ENCODE measurements at regions not wholly inside any gene's neighbourhood (a gene's known extent, or its start where the extent isn't known, plus 50 kb on each side); places are given as distances from the start of the nearest gene placed in this dataset.

GRCh38 chr11:33564856-33565453 lies 135.7 kb downstream of the C11orf91 start:
- Histone ChIP-seq H3K36me3 (ENCODE audit: control insufficient read depth, insufficient read depth, low read length) (no peaks in the 10 kb centered on the region), H3K4me1 (replicated peaks in 1 of 2; ENCODE audit: control insufficient read depth in 2 of 2, insufficient read depth in 2 of 2, low read length in 2 of 2) (no peaks in the 10 kb centered on the region)
- FAIRE-seq: no peak

More at GRCh38 chr11:33564856-33565453, 135.7 kb downstream of the C11orf91 start:
- Histone ChIP-seq H4K20me1 (replicated peaks; ENCODE audit: control insufficient read depth, insufficient read depth, low read length) (no peaks in the 10 kb centered on the region; the same call in 1 of the 2 replicates), H3K79me2 (ENCODE audit: control insufficient read depth, insufficient read depth, low read length) (no peaks in the 10 kb centered on the region), H3K4me3 (no peak overlapping the region), H3K27me3 (ENCODE audit: control insufficient read depth in 2 of 2, insufficient read depth in 2 of 2, low read length in 2 of 2) (peaks cover 23 to 29% of the 10 kb centered on the region in 2 experiments), H3K27ac (ENCODE audit: extremely low read depth, low read depth, low read length) (no peak overlapping the region), H3K9ac (ENCODE audit: insufficient read depth in 1 of 2, low read depth in 2 of 2, low read length in 2 of 2) (no peak overlapping the region), H2AFZ (ENCODE audit: low read depth, low read length) (no peak overlapping the region), H3K9me1 (ENCODE audit: control insufficient read depth, insufficient read depth, low read length) (no peaks in the 10 kb centered on the region), H3K4me2 (ENCODE audit: insufficient read depth, low read length) (no peak overlapping the region), H3K9me3 (replicated peaks; ENCODE audit: control insufficient read depth, insufficient read depth, low read depth, low read length) (no peaks in the 10 kb centered on the region)
- BruUV-seq (replicated peaks): no TSS peak
- intact Hi-C loops (cut with micrococcal nuclease): no loop called here
- DNase-seq (ENCODE audit: extremely low read depth in 1 of 4, low spot score in 3 of 4): no peak
- WGBS (ENCODE audit: insufficient coverage, low coverage, missing lambda C conversion rate): under 1% methylated on average over 7 of the region's 7 CpGs
- ChIA-PET CTCF (ENCODE audit: low intra/inter-chr PET ratio) (no interaction called here), POLR2A (interaction anchor here (0.6 kb wide), 1 partner anchor 266 kb away, joined by 3 read pairs; no protein-coding TSS in a partner anchor)
- ATAC-seq: no peak
- TF ChIP-seq GTF3C2 (IDR thresholded peaks at IDR 0.05; ENCODE audit: borderline replicate concordance, extremely low read depth, insufficient read length): no peak
- no peak for TF ChIP-seq POU5F1 (IDR thresholded peaks at IDR 0.05; ENCODE audit: borderline replicate concordance, low read depth, low read length, partially characterized antibody)
- TF ChIP-seq LEF1 (IDR thresholded peaks at IDR 0.05): no peak
- in situ Hi-C loops (cut with MboI): no loop called here

Data from K562 (cell line).